ENCODE measurements at regions not wholly inside any gene's neighbourhood (a gene's known extent, or its start where the extent isn't known, plus 50 kb on each side); places are given as distances from the start of the nearest gene placed in this dataset.
"Not testable (repeated sequence)": the region's sequence is repeated elsewhere in the genome, so short reads cannot be mapped to it uniquely, and the experiment has no call there.

DNA sequence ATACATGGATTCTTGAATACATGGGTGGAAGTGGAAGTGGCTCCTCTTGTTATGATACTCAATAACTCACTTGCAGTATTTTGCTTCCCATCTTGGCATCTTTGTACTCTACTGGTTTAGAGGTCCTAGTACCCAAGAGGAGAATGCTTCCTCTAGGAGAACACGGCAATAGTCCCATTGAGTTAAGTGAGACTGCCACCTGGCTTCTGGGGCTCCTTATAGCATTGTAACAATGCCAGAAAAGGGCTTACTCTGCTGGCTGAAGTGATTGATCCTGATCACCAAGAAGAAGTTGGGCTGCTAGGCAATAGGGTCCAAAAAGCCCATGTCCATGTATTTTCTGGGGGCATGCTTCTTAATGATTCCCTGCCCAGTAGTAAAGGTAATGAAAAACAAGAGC, 627.6 kb upstream of the SGCD start:
- H3K4me3 ChIP-seq = no peak overlapping the region
- WGBS, 5 donors = 33 to 68% (median 46%) methylated on average over 1 of the region's 1 CpG
- intact Hi-C loops (cut with DNase I; ENCODE audit: low total_unique reads) = no loop called here
- H3K4me1 ChIP-seq = no peaks in the 10 kb centered on the region
- no peak for TF ChIP-seq POLR2A (IDR thresholded peaks at IDR 0.05)
- TF ChIP-seq, protein P1, sequence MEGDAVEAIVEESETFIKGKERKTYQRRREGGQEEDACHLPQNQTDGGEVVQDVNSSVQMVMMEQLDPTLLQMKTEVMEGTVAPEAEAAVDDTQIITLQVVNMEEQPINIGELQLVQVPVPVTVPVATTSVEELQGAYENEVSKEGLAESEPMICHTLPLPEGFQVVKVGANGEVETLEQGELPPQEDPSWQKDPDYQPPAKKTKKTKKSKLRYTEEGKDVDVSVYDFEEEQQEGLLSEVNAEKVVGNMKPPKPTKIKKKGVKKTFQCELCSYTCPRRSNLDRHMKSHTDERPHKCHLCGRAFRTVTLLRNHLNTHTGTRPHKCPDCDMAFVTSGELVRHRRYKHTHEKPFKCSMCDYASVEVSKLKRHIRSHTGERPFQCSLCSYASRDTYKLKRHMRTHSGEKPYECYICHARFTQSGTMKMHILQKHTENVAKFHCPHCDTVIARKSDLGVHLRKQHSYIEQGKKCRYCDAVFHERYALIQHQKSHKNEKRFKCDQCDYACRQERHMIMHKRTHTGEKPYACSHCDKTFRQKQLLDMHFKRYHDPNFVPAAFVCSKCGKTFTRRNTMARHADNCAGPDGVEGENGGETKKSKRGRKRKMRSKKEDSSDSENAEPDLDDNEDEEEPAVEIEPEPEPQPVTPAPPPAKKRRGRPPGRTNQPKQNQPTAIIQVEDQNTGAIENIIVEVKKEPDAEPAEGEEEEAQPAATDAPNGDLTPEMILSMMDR (IDR thresholded peaks at IDR 0.05 in 8 of 11, conservative IDR thresholded peaks at IDR 0.05 in 3 of 11) = no peak
- no peak for TF ChIP-seq POLR2AphosphoS5 (IDR thresholded peaks at IDR 0.05)
- no peaks in the 10 kb centered on the region for H3K36me3 ChIP-seq
- no peak for DNase-seq
- no peaks in the 10 kb centered on the region for H3K27me3 ChIP-seq (replicated peaks in 1 of 7)
- peaks cover 0 to 4% (median 0%) of the 10 kb centered on the region in 8 donors for H3K9me3 ChIP-seq
- no peak overlapping the region for H3K27ac ChIP-seq

DNA sequence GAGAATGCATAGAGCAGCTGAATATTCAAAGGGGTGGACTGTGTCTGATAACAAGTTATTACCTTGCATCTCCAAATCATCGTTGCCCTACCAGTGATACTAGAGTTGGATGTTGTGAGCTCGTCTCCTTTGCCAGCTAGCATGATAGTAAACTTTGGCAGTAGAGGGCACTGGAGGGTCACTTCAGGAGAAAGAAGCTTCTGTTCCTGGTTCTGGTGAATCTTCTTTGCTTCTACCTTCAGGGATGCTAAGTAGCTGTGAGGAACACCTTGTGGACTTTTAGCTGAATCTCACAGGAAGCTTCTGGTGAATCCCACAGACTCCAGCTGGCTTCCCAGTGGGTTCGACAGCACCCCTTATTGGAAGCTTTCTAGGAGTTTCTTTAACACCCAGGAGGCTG, 626.6 kb upstream of the SGCD start:
- no peaks in the 10 kb centered on the region for H3K4me1 ChIP-seq
- no peak overlapping the region for H3K27ac ChIP-seq
- H3K27me3 ChIP-seq (replicated peaks in 1 of 7) = no peaks in the 10 kb centered on the region
- no peak overlapping the region for H3K4me3 ChIP-seq
- 32 to 53% (median 44%) methylated on average over 3 of the region's 3 CpGs for WGBS, 5 donors
- H3K9me3 ChIP-seq = peaks cover 0 to 4% (median 0%) of the 10 kb centered on the region in 8 donors
- no peak for DNase-seq
- intact Hi-C loops (cut with DNase I; ENCODE audit: low total_unique reads) = no loop called here
- H3K36me3 ChIP-seq = no peaks in the 10 kb centered on the region
- TF ChIP-seq POLR2AphosphoS5 (IDR thresholded peaks at IDR 0.05) = no peak
- TF ChIP-seq, protein P1 (IDR thresholded peaks at IDR 0.05 in 8 of 11, conservative IDR thresholded peaks at IDR 0.05 in 3 of 11) = peak in 2 of 11 experiments; percentile 15

DNA sequence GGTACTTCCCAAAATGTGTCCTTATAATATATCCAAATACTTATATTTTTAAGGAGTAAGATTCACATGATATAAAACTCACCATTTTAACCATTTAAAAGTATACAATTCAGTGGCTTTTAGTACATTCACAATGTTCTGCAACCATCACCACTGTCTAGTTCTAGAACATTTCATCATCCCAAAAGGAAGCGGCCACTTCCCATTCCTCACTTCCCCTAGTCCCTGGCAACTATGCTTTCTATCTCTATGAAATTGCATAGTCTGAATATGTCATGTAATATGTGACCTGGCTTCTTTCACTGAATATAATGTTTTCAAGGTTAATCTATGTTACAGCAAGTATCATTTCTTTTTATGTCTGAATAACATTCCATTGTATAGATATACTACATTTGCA, 615.1 kb upstream of the SGCD start:
- no peaks in the 10 kb centered on the region for H3K27me3 ChIP-seq (replicated peaks in 1 of 7)
- intact Hi-C loops (cut with DNase I; ENCODE audit: low total_unique reads) = no loop called here
- no peak overlapping the region for H3K4me3 ChIP-seq
- H3K9me3 ChIP-seq = peaks cover 0 to 5% (median 0%) of the 10 kb centered on the region in 8 donors
- no peak for DNase-seq
- no peaks in the 10 kb centered on the region for H3K36me3 ChIP-seq
- H3K27ac ChIP-seq = no peak overlapping the region
- no peaks in the 10 kb centered on the region for H3K4me1 ChIP-seq
- WGBS, 5 donors = 43 to 79% (median 65%) methylated on average over 1 of the region's 1 CpG
- TF ChIP-seq POLR2AphosphoS5 (IDR thresholded peaks at IDR 0.05) (no peak), POLR2A (IDR thresholded peaks at IDR 0.05) (no peak)
- TF ChIP-seq, protein P1 (IDR thresholded peaks at IDR 0.05 in 8 of 11, conservative IDR thresholded peaks at IDR 0.05 in 3 of 11) = no peak

DNA sequence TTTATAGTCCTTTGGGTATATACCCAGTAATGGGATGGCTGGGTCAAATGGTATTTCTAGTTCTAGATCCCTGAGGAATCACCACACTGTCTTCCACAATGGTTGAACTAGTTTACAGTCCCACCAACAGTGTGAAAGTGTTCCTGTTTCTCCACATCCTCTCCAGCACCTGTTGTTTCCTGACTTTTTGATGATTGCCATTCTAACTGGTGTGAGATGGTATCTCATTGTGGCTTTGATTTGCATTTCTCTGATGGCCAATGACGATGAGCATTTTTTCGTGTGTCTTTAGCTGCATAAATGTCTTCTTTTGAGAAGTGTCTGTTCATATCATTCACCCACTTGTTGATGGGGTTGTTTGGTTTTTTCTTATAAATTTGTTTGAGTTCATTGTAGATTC, 612.5 kb upstream of the SGCD start:
- intact Hi-C loops (cut with DNase I; ENCODE audit: low total_unique reads); H3K36me3 ChIP-seq; H3K27me3 ChIP-seq (replicated peaks in 1 of 7); H3K4me3 ChIP-seq; DNase-seq; H3K27ac ChIP-seq; H3K4me1 ChIP-seq; H3K9me3 ChIP-seq: not testable (repeated sequence)
- 57 to 85% (median 63%) methylated on average over 2 of the region's 2 CpGs for WGBS, 5 donors

DNA sequence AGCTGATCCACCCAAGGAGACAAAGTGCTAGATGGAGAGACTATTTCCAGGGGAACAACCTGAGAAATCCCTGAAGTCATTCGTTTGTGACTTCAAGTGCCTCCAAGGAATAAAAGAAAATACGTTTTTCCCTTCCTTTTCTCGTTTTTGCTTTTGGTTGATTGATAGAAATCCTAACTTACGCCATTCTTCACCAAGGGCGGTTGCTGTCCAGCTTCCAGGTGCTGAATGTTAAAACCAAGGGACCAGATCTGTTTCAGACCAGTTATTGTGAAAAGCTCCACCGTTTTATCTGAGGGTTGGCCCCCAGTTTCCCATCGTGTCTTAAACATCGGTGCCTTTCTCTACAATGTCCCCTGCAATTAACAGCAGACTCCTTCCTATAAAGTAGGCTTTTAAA, 600.7 kb upstream of the SGCD start:
- H3K4me1 ChIP-seq = peaks cover 0 to 24% (median 10%) of the 10 kb centered on the region in 6 donors
- TF ChIP-seq POLR2A (IDR thresholded peaks at IDR 0.05) = no peak
- peaks cover 0 to 72% (median 42%) of the 10 kb centered on the region in 7 donors for H3K27me3 ChIP-seq (replicated peaks in 1 of 7)
- no peak overlapping the region for H3K4me3 ChIP-seq
- no peaks in the 10 kb centered on the region for H3K36me3 ChIP-seq
- 7 to 17% (median 11%) methylated on average over 8 of the region's 8 CpGs for WGBS, 5 donors
- H3K27ac ChIP-seq = no peak overlapping the region
- H3K9me3 ChIP-seq = no peaks in the 10 kb centered on the region
- intact Hi-C loops (cut with DNase I; ENCODE audit: low total_unique reads) = no loop called here
- no peak for DNase-seq

All from spleen (tissue), 11 donors.